GM21619 (cell line): ENCODE measurements at regions not wholly inside any gene's neighbourhood (a gene's known extent, or its start where the extent isn't known, plus 50 kb on each side); places are given as distances from the start of the nearest gene placed in this dataset.

Experiments
- ATAC-seq: cut with Tn5 transposase; IDR thresholded peaks from one replicate; pipeline ENCODE4 v1.9.1; 2021; ENCODE audit not compliant: unreplicated experiment

- ATAC-seq: no peak
Observed at GRCh38 chr17:79258843-79259242, 184.2 kb downstream of the ENGASE start.

GRCh38 chr17:79258041-79258440 lies 183.4 kb downstream of the ENGASE start:
- no peak for ATAC-seq

DNA sequence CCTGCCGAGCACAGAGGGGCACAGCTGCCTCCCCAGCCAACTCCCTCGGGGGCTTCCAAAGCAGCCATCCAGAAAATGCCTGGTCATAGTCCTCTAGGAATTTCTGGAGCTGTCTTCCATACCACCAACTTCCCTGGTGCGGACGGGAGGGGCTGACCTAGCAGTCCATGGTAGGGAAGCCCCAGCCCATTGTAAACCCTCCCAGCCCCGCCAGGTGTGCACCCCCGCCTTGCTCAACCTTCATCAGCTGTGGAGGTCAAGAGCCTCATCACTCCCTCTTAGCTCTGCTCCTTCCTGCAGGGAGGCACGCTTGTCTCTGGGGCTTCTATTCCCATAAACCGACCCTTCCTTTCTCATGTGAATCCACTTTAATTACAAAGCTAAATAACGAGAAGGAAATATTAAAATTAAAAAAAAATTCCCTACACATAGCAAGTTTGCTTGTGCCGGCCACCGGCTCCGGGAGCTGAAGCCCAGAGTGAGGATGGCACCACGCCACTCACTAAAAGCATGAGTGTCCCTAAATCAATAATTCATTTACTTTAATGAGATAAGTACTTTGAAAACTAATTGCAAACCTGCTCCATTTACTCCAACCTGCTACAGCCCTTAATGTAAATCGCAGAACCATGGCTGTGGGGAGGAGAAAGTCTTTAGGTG lies 181.4 kb downstream of the ENGASE start:
- ATAC-seq: no peak

DNA sequence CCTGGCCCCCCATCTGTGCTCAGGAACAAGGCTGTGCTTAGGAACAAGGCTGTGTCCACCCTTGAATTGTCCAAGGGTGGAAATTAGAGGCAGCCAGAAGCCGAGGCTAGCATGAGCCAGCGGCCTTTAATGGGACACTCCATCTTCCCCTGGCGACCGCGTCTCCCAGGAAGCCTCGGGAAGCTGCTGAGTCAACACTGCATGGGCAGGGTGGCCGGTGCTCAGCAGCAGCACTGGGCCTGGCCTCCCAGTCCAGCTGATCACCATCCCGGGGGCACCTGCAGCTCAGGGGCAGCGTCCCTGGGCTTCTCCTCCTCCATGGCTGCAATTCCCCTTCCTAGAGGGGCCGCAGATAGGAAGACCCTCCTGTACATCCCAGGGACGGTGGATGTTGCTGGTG lies 180.8 kb downstream of the ENGASE start:
- no peak for ATAC-seq

GRCh38 chr17:79255046-79255445 lies 180.4 kb downstream of the ENGASE start:
- ATAC-seq: no peak

GRCh38 chr17:79252886-79253285 lies 178.3 kb downstream of the ENGASE start:
- ATAC-seq: no peak

GRCh38 chr17:79251824-79252223 lies 177.2 kb downstream of the ENGASE start:
- ATAC-seq: no peak

DNA sequence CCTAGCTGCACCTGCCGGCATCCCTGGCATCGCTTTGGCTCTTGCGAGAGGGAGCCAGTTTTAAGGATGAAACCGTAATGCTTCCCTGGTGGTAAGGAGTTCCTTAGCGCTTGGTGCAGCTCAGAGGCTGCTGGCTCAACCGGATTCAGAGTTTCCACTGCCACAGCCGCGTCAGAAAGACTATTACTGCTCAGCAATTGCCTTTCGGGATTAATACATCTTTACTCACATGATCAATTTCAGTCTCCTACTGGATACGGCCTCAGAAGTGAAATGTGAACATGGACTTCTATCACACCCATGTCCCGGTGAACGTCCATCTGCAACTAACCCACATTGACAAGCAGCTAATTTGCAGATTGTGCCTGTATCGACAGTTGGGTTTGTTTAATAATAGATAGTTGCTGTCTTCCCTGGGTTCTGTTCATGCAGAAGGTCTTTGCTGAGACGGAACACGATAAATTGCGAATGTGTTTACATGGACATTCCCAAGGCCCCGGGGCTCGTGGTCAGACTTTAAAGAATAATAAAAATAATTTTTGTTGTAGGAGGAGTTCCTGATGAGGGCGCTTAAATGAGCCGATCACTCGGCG lies 175.4 kb downstream of the ENGASE start:
- ATAC-seq: no peak

DNA sequence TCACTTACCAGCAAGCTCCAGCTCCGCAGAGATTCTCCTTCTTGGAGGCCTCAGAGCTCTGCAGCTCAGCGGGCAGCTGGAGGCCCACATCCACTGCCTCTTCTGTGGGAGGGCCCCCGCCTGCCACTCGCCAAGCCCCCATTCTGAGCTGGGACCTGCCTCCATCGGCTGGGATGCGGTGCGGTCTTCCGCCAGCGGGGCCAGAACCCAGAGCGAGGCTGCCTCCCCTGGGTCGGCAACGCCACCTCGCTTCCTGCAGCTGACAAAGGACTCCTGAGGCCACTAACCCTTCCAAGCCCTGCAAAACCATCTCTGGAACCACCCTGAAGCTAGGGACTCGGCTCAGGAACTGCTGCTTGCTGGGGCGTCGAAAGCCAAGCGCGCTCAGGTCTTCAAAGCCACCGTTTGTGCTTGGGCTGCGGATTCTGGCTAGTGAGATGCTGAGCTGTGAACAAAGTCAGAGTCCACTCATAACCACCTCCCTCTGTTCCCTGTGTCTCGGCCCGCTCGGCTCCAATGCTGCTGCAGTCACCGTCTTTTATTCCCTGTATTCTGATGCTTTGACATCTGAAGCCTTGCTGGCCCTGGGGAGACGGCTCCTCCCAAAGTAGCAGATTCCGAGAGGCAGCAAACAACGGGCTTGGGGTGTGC lies 174.3 kb downstream of the ENGASE start:
- no peak for ATAC-seq

- ATAC-seq: no peak
Observed at GRCh38 chr17:79246225-79247190, 171.9 kb downstream of the ENGASE start.

DNA sequence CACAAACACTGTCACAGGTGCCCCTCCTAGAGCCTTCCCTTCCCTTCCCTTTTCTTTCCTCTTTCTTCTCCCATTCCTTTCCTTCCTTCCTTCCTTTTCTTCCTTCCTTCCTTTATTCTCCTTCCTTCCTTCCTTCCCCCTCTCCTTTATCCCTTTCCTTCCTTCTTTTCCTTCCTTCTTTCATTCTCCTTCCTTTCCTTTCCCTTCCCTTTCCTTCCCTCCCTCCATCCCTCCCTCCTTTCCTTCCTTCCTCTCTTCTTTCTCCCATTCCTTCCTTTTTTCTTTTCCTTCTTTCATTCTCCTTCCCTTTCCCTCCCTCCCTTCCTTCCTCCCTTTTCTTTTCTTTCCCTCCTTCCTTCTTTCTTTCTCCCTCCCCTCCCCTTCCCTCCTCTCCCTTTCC lies 170.0 kb downstream of the ENGASE start:
- no peak for ATAC-seq

DNA sequence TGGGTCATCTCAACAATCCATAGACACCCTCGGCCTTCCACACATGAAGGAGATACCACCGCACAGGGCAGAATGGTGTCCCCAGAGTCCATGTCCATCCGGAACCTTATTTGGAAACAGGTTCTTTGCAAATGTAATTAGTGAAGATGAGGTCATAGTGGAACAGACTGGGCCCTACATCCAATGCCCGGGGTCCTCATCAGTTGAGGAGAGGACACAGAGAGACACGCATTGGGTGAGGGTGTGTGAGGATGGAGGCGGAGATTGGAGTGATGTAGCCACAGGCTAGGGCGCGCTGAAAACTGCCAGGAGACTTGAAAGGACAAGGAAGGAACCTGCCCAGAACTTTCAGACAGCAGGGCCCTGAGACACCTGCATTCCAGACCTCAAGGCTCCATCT lies 169.4 kb downstream of the ENGASE start:
- no peak for ATAC-seq

DNA sequence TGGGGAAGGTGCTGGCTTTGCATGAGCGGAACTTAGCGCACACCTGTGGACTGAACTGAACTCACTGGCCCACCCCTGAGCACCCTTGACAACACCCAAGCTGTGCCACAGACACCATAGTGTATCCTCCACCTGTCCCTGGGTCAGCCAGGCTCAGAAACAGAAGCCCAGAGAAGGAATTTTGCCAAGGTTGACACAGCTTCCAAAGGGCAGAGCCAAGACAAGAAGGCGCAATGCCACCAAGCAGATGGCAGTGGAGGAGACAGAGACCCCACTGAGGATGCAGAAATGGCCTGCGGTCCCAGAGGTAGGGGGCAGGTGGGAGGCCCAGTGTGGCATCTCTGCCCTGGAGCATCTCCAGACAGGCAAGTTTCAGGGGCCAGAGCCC lies 169.0 kb downstream of the ENGASE start:
- no peak for ATAC-seq

DNA sequence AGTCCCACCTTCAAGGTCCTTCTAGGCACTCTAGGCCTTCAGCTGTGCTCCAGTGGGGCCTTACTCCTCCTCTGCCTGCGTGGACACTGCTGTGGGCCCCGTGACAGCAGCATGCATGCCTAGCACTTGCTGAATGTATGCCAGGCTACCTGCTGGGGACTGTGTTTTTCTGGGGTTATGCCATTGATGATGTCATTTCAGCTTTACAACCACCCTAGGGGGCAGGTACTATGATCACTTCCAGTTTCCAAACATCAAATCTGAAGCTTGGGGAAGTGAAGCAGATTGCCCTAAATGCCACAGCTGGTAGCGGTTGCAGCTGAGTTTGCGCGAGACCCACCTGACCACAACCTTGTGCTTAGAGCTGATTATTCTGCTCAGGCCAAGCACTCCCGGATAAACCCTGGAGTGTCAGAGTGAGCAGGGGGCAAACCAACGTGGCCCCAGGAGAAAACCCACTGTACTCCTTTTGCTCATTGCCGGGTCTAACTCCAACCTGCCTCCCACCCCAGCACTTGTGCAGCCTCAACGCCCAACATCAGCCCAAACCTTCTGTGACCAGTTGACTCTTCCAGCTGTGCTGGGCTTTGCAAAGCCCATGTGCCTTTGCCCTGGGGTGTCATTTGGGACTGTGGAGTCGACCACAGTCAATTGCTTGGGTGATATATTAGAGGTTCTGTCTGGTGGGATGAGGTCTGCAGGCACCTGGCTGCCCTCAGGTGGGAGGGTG lies 168.4 kb downstream of the ENGASE start:
- no peak for ATAC-seq

GRCh38 chr17:79242393-79242792 lies 167.8 kb downstream of the ENGASE start:
- ATAC-seq: no peak

DNA sequence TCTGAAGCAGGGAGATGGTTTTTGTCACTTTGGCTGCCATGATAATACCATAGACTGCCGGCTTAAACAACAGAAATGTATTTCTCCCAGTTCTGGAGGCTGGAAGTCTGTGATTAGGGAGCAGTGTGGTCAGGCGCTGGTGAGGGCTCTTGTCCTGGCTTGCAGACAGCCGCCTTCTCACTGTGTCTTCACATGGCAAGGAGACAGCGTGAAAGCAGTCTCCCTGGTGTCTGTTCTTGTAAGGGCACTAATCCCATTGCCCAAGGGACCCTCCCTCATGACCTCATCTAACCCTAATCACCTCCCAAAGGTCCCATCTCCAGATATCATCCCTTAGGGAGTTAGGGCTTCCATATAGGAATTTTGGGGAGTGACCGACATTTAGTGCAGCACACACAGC lies 167.0 kb downstream of the ENGASE start:
- no peak for ATAC-seq

- no peak for ATAC-seq
Observed at GRCh38 chr17:79239205-79239604, 164.6 kb downstream of the ENGASE start.

DNA sequence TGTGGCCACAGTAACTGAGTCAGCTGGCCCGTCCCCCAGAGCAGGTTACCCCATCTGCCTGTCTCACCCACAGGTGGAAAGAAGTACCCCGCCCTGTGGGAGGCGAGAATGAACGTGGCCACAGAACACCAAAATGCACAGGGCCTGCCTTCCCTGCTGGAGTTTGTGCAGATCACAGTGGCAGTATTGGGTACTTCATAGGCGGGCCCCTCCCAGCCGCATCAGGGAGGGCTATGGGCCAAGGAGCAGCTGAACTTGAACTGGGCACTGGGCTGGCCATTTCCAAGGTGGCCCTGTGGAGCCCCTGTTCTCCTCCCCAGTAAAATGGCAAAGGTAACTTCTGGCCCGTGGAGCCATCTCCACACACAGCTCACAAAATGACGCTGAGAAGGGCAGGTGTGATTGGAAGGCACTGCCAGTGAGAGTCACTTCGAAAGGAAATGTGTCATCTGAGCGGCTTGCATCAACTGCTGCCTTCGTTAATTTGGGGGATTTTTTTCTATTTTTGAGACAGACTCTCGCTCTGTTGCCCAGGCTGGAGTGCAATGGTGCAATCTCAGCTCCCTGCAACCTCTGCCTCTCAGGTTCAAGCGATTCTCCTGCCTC lies 162.9 kb downstream of the ENGASE start:
- ATAC-seq: no peak

DNA sequence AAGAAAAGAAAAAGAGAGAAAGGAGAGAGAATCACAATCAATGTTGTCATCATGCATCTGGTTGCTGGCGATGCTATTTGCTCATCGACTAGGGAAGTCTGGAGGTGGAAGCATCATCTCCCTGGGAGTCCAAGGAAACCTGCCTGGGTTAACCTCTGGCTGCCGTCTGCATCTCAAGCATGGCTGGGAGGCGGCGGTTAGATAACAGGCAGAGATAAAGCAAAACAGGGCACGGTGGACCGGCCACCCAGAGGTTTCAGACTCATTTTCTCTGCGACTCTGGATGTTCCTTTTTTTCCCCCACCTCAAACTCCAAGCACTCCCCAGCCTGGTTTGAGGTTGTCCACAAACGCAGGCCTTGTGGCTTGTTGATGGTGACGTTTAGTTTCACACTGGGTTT lies 161.2 kb downstream of the ENGASE start:
- no peak for ATAC-seq

DNA sequence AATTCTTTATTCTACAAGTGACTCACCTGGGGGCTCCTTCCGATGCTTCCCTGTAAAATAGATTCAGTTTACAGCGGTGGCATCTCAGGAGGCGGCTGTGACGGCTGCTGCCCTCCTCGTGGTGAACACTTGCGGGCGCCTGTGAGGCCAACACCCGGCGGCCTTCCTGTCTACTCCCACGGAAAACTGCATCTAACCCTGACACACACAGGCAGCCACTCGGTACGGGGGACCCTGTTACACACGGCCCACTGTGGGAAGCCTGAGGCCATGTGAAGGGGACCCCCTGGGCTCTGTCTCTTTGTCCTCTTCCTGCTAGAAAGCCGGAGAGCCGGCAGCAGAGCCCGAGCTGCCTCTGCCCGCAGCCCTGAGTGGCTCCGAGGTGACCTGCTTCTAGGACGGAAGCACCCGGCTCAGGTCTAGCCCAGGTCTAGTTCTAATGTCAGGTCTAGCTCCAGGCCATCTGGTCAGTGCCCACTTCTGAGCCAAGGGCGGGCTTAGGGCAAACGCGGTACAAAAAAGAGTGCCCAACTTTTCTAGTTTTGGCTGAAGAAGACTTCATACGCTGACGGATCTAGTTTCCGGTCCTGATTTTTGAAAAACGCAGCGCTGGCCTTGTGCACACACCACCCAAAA lies 159.4 kb downstream of the ENGASE start:
- no peak for ATAC-seq
